ENCODE measurements at regions not wholly inside any gene's neighbourhood (a gene's known extent, or its start where the extent isn't known, plus 50 kb on each side); places are given as distances from the start of the nearest gene placed in this dataset.

DNA sequence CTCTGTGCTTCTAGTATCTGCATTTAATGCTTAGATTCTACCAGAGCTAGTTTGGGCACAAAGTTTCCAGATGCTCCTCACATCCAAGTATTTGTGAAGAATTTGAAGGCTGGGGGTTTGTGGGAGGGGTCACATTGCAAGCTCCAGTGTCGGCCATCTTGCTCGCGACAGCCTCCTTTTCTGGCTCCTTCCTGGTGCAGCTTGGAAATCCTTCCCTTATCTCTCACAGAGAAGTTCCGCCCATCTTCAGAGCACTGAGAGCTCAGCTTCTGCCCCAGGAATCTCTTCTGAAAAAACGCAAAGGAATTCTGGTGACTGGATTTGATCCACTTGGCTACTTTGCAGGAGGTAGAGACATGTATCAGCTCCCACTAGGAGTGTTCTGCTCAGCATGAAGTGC is 497.5 kb downstream of the TBC1D22A start:
- Histone ChIP-seq H3K4me1 (ENCODE audit: control insufficient read depth in 2 of 2, insufficient read depth in 2 of 2, low read length in 2 of 2) (no peaks in the 10 kb centered on the region), H3K36me3 (replicated peaks in 1 of 2; ENCODE audit: control extremely low read depth in 1 of 2, control insufficient read depth in 1 of 2, extremely low read depth in 1 of 2, insufficient read depth in 2 of 2, low read length in 1 of 2) (no peaks in the 10 kb centered on the region)
- POLR2A ChIA-PET: no interaction called here

GRCh38 chr22:47259049-47259448 is 496.6 kb downstream of the TBC1D22A start:
- Mint-ChIP-seq H3K27me3 (peaks cover 15% of the 10 kb centered on the region), H3K4me1 (no peaks in the 10 kb centered on the region), H3K27ac (no peak overlapping the region), H3K9me3 (ENCODE audit: insufficient read depth) (peaks cover 5% of the 10 kb centered on the region), H3K4me3 (no peak overlapping the region)
- Histone ChIP-seq H3K4me2 (replicated peaks; ENCODE audit: low read depth, low read length, poor library complexity, severe bottlenecking) (no peak overlapping the region), H3K9me3 (ENCODE audit: control extremely low read depth in 1 of 3, control insufficient read depth in 2 of 3, insufficient read depth in 1 of 3, low read length in 2 of 3) (peaks cover 0 to 11% (median 0%) of the 10 kb centered on the region in 3 donors), H3K79me2 (ENCODE audit: control insufficient read depth, insufficient read depth, low read length) (no peaks in the 10 kb centered on the region), H2AFZ (ENCODE audit: insufficient read depth, low read depth, low read length, poor library complexity, severe bottlenecking) (no peak overlapping the region), H4K20me1 (ENCODE audit: control insufficient read depth, insufficient read depth, low read length, poor library complexity, severe bottlenecking) (no peaks in the 10 kb centered on the region), H3K27me3 (replicated peaks in 1 of 4; ENCODE audit: control extremely low read depth in 1 of 4, control insufficient read depth in 3 of 4, insufficient read depth in 4 of 4, low read length in 3 of 4) (peaks cover 0 to 4% (median 0%) of the 10 kb centered on the region in 4 experiments), H3K4me3 (ENCODE audit: control extremely low read depth in 1 of 5, extremely low read depth in 1 of 5, insufficient read depth in 1 of 5, low read depth in 2 of 5, low read length in 4 of 5) (no peak overlapping the region), H3K36me3 (replicated peaks in 1 of 2; ENCODE audit: control extremely low read depth in 1 of 2, control insufficient read depth in 1 of 2, extremely low read depth in 1 of 2, insufficient read depth in 2 of 2, low read length in 1 of 2) (no peaks in the 10 kb centered on the region), H3K4me1 (ENCODE audit: control insufficient read depth in 2 of 2, insufficient read depth in 2 of 2, low read length in 2 of 2) (no peaks in the 10 kb centered on the region), H3K9ac (ENCODE audit: low read length) (no peak overlapping the region), H3K27ac (ENCODE audit: low read length in 2 of 2) (no peak overlapping the region)
- no peak for TF ChIP-seq EZH2 (IDR thresholded peaks at IDR 0.05; ENCODE audit: borderline replicate concordance, insufficient read depth, low read depth, low read length, poor library complexity, severe bottlenecking)
- TF ChIP-seq CTCF (IDR thresholded peaks at IDR 0.05): no peak
- ATAC-seq (ENCODE audit: low read depth): no peak
- ChIA-PET POLR2A (no interaction called here), CTCF (no interaction called here)
- WGBS (ENCODE audit: insufficient coverage): 80% methylated on average over 6 of the region's 6 CpGs
- no peak for DNase-seq
- intact Hi-C loops (cut with micrococcal nuclease): no loop called here

More for the DNA sequence above, 497.5 kb downstream of the TBC1D22A start:
- H3K9ac ChIP-seq (ENCODE audit: low read length): no peak overlapping the region
- DNase-seq: no peak
- peaks cover 0 to 11% (median 0%) of the 10 kb centered on the region in 3 donors for H3K9me3 ChIP-seq (ENCODE audit: control extremely low read depth in 1 of 3, control insufficient read depth in 2 of 3, insufficient read depth in 1 of 3, low read length in 2 of 3)
- peaks cover 5% of the 10 kb centered on the region for H3K9me3 Mint-ChIP-seq (ENCODE audit: insufficient read depth)
- H3K27ac Mint-ChIP-seq: no peak overlapping the region
- WGBS (ENCODE audit: insufficient coverage): 96% methylated on average over 5 of the region's 5 CpGs
- peaks cover 15% of the 10 kb centered on the region for H3K27me3 Mint-ChIP-seq
- peaks cover 0 to 4% (median 0%) of the 10 kb centered on the region in 4 experiments for H3K27me3 ChIP-seq (replicated peaks in 1 of 4; ENCODE audit: control extremely low read depth in 1 of 4, control insufficient read depth in 3 of 4, insufficient read depth in 4 of 4, low read length in 3 of 4)
- H3K79me2 ChIP-seq (ENCODE audit: control insufficient read depth, insufficient read depth, low read length): no peaks in the 10 kb centered on the region
- ATAC-seq (ENCODE audit: low read depth): no peak
- TF ChIP-seq EZH2 (IDR thresholded peaks at IDR 0.05; ENCODE audit: borderline replicate concordance, insufficient read depth, low read depth, low read length, poor library complexity, severe bottlenecking) (no peak), CTCF (IDR thresholded peaks at IDR 0.05) (no peak)
- no peak overlapping the region for H2AFZ ChIP-seq (ENCODE audit: insufficient read depth, low read depth, low read length, poor library complexity, severe bottlenecking)
- CTCF ChIA-PET: no interaction called here
- H3K27ac ChIP-seq (ENCODE audit: low read length in 2 of 2): no peak overlapping the region
- H3K4me2 ChIP-seq (replicated peaks; ENCODE audit: low read depth, low read length, poor library complexity, severe bottlenecking): no peak overlapping the region
- no peak overlapping the region for H3K4me3 ChIP-seq (ENCODE audit: control extremely low read depth in 1 of 5, extremely low read depth in 1 of 5, insufficient read depth in 1 of 5, low read depth in 2 of 5, low read length in 4 of 5)
- H3K4me3 Mint-ChIP-seq: no peak overlapping the region
- intact Hi-C loops (cut with micrococcal nuclease): no loop called here
- H4K20me1 ChIP-seq (ENCODE audit: control insufficient read depth, insufficient read depth, low read length, poor library complexity, severe bottlenecking): no peaks in the 10 kb centered on the region
- no peaks in the 10 kb centered on the region for H3K4me1 Mint-ChIP-seq
